Osteoblast (primary cell): ENCODE measurements at regions not wholly inside any gene's neighbourhood (a gene's known extent, or its start where the extent isn't known, plus 50 kb on each side); places are given as distances from the start of the nearest gene placed in this dataset.

Source experiments
- DNase-seq: peaks from one replicate; pipeline ENCODE4 v3.0.0; 2011; ENCODE audit warnings: low spot score, mixed read lengths; ENCODE audit not compliant: insufficient read length; ENCODE audit errors: missing footprints
- H2AFZ ChIP-seq: 2 replicates; pipeline ENCODE4 v1.6.0; 2011; ENCODE audit warnings: mild to moderate bottlenecking, low read length
- H3K27ac ChIP-seq: 2 replicates; pipeline ENCODE4 v1.5.1; 2011; ENCODE audit warnings: mild to moderate bottlenecking, low read depth, low read length, moderate library complexity
- H3K27me3 ChIP-seq: 2 replicates; pipeline ENCODE4 v1.6.0; 2012; ENCODE audit warnings: mild to moderate bottlenecking, control low read depth, inconsistent platforms, low read length, moderate library complexity; ENCODE audit not compliant: insufficient read depth
- H3K36me3 ChIP-seq: 2 replicates; pipeline ENCODE4 v1.5.1; 2011; ENCODE audit warnings: mild to moderate bottlenecking, low read length, control low read depth, moderate library complexity; ENCODE audit not compliant: insufficient read depth
- H3K4me1 ChIP-seq: 2 replicates; pipeline ENCODE4 v1.5.1; 2011; ENCODE audit warnings: mild to moderate bottlenecking, low read length, control low read depth, moderate library complexity; ENCODE audit not compliant: insufficient read depth
- H3K4me2 ChIP-seq: 2 replicates; pipeline ENCODE4 v1.6.0; 2011; ENCODE audit warnings: mild to moderate bottlenecking, low read length; ENCODE audit not compliant: insufficient read depth
- H3K4me3 ChIP-seq: fragments of 200-600 bp; sonication (generic); 3 replicates; pipeline ENCODE4 v1.5.1; 2012; ENCODE audit warnings: mild to moderate bottlenecking, low read length, inconsistent platforms; ENCODE audit not compliant: insufficient read depth
- H3K79me2 ChIP-seq: 2 replicates; pipeline ENCODE4 v1.6.0; 2012; ENCODE audit warnings: mild to moderate bottlenecking, low read length, control low read depth, inconsistent platforms; ENCODE audit not compliant: insufficient read depth
- H3K9me3 ChIP-seq: 2 replicates; pipeline ENCODE4 v1.5.1; 2011; ENCODE audit warnings: low read depth, low read length, control low read depth
- H4K20me1 ChIP-seq: 2 replicates; pipeline ENCODE4 v1.6.0; 2012; ENCODE audit warnings: mild to moderate bottlenecking, low read length, control low read depth; ENCODE audit not compliant: insufficient read depth
- CTCF ChIP-seq: IDR thresholded peaks from 2 replicates; pipeline ENCODE4 v1.5.1; 2011; ENCODE audit warnings: mild to moderate bottlenecking, low read depth, low read length, moderate library complexity; ENCODE audit errors: extremely low read depth

GRCh38 chr3:193972832-193973231, 163.1 kb upstream of the HES1 start:
- H3K4me2 ChIP-seq, result no peak overlapping the region
- TF ChIP-seq CTCF, result no peak
- H3K9me3 ChIP-seq, result no peaks in the 10 kb centered on the region
- H3K4me3 ChIP-seq, result no peak overlapping the region
- no peak overlapping the region for H2AFZ ChIP-seq
- DNase-seq, result no peak
- H3K36me3 ChIP-seq, result no peaks in the 10 kb centered on the region
- H3K27ac ChIP-seq, result no peak overlapping the region
- peaks cover 38% of the 10 kb centered on the region for H3K27me3 ChIP-seq
- no peaks in the 10 kb centered on the region for H3K4me1 ChIP-seq
- H3K79me2 ChIP-seq, result no peaks in the 10 kb centered on the region
- no peaks in the 10 kb centered on the region for H4K20me1 ChIP-seq

GRCh38 chr3:193974191-193974652, 161.7 kb upstream of the HES1 start:
- Histone ChIP-seq H4K20me1 (no peaks in the 10 kb centered on the region), H3K27ac (no peak overlapping the region), H3K4me1 (no peaks in the 10 kb centered on the region), H3K9me3 (no peaks in the 10 kb centered on the region), H3K36me3 (no peaks in the 10 kb centered on the region), H3K4me3 (no peak overlapping the region), H3K79me2 (no peaks in the 10 kb centered on the region), H2AFZ (no peak overlapping the region), H3K4me2 (no peak overlapping the region), H3K27me3 (peaks cover 49% of the 10 kb centered on the region)
- no peak for TF ChIP-seq CTCF
- no peak for DNase-seq

- Histone ChIP-seq H2AFZ (no peak overlapping the region), H4K20me1 (no peaks in the 10 kb centered on the region), H3K4me1 (no peaks in the 10 kb centered on the region), H3K27me3 (peaks cover 46% of the 10 kb centered on the region), H3K36me3 (no peaks in the 10 kb centered on the region), H3K9me3 (no peaks in the 10 kb centered on the region), H3K27ac (no peak overlapping the region), H3K79me2 (no peaks in the 10 kb centered on the region), H3K4me3 (no peak overlapping the region), H3K4me2 (no peak overlapping the region)
- no peak for TF ChIP-seq CTCF
- DNase-seq, result no peak
Measured at GRCh38 chr3:193974671-193975535, 161.0 kb upstream of the HES1 start.

GRCh38 chr3:193977622-193978021, 158.3 kb upstream of the HES1 start:
- Histone ChIP-seq H3K36me3 (no peaks in the 10 kb centered on the region), H3K9me3 (no peaks in the 10 kb centered on the region), H4K20me1 (no peaks in the 10 kb centered on the region), H3K4me3 (no peak overlapping the region), H2AFZ (no peak overlapping the region), H3K4me1 (no peaks in the 10 kb centered on the region), H3K4me2 (no peak overlapping the region), H3K79me2 (no peaks in the 10 kb centered on the region), H3K27ac (no peak overlapping the region), H3K27me3 (peaks cover 49% of the 10 kb centered on the region)
- TF ChIP-seq CTCF, result no peak
- no peak for DNase-seq
